NCI-H1694 (cell line): ENCODE measurements at regions not wholly inside any gene's neighbourhood (a gene's known extent, or its start where the extent isn't known, plus 50 kb on each side); places are given as distances from the start of the nearest gene placed in this dataset.
"Not testable (repeated sequence)": the region's sequence is repeated elsewhere in the genome, so short reads cannot be mapped to it uniquely, and the experiment has no call there.

Experiments used
- DNase-seq: peaks from one replicate; lab custom pipeline; 2025; lab: John Stamatoyannopoulos, UW

- no peak for DNase-seq
These were observed 748.7 kb upstream of the GOLIM4 start for GRCh38 chr3:168844472-168844871.

- DNase-seq, result no peak
These were observed 747.8 kb upstream of the GOLIM4 start for GRCh38 chr3:168843481-168843880.

- DNase-seq, result no peak
These were observed 743.9 kb upstream of the GOLIM4 start for GRCh38 chr3:168839653-168840052.

GRCh38 chr3:168834558-168834957 lies 738.8 kb upstream of the GOLIM4 start:
- no peak for DNase-seq

GRCh38 chr3:168828943-168829342 lies 733.2 kb upstream of the GOLIM4 start:
- no peak for DNase-seq

- no peak for DNase-seq
These were observed 732.8 kb upstream of the GOLIM4 start for GRCh38 chr3:168828536-168828935.

- no peak for DNase-seq
These were observed 732.3 kb upstream of the GOLIM4 start for GRCh38 chr3:168828014-168828413.

GRCh38 chr3:168824107-168824506 lies 728.4 kb upstream of the GOLIM4 start:
- no peak for DNase-seq

- DNase-seq, result no peak
These were observed 727.7 kb upstream of the GOLIM4 start for GRCh38 chr3:168823466-168823865.

- no peak for DNase-seq
These were observed 725.2 kb upstream of the GOLIM4 start for GRCh38 chr3:168820810-168821415.

- DNase-seq, result no peak
These were observed 721.5 kb upstream of the GOLIM4 start for GRCh38 chr3:168817177-168817576.

- no peak for DNase-seq
These were observed 720.2 kb upstream of the GOLIM4 start for GRCh38 chr3:168815946-168816345.

- DNase-seq, result no peak
These were observed 717.6 kb upstream of the GOLIM4 start for GRCh38 chr3:168813225-168813802.

- DNase-seq, result no peak
These were observed 716.5 kb upstream of the GOLIM4 start for GRCh38 chr3:168812234-168812633.

- no peak for DNase-seq
These were observed 712.9 kb upstream of the GOLIM4 start for GRCh38 chr3:168808596-168808995.

- no peak for DNase-seq
These were observed 711.7 kb upstream of the GOLIM4 start for GRCh38 chr3:168807448-168807847.

- no peak for DNase-seq
These were observed 711.1 kb upstream of the GOLIM4 start for GRCh38 chr3:168806871-168807270.

- no peak for DNase-seq
These were observed 707.8 kb upstream of the GOLIM4 start for GRCh38 chr3:168803536-168803935.

- DNase-seq, result no peak
These were observed 707.0 kb upstream of the GOLIM4 start for GRCh38 chr3:168802766-168803165.

- DNase-seq, result no peak
These were observed 706.1 kb upstream of the GOLIM4 start for GRCh38 chr3:168801794-168802193.

GRCh38 chr3:168796339-168796738 lies 700.6 kb upstream of the GOLIM4 start:
- no peak for DNase-seq

- no peak for DNase-seq
These were observed 698.7 kb upstream of the GOLIM4 start for GRCh38 chr3:168794427-168794826.

GRCh38 chr3:168782193-168782592 lies 686.5 kb upstream of the GOLIM4 start:
- no peak for DNase-seq

GRCh38 chr3:168779970-168780645 lies 684.4 kb upstream of the GOLIM4 start:
- not testable (repeated sequence) for DNase-seq
